ENCODE measurements at regions not wholly inside any gene's neighbourhood (a gene's known extent, or its start where the extent isn't known, plus 50 kb on each side); places are given as distances from the start of the nearest gene placed in this dataset.

DNA sequence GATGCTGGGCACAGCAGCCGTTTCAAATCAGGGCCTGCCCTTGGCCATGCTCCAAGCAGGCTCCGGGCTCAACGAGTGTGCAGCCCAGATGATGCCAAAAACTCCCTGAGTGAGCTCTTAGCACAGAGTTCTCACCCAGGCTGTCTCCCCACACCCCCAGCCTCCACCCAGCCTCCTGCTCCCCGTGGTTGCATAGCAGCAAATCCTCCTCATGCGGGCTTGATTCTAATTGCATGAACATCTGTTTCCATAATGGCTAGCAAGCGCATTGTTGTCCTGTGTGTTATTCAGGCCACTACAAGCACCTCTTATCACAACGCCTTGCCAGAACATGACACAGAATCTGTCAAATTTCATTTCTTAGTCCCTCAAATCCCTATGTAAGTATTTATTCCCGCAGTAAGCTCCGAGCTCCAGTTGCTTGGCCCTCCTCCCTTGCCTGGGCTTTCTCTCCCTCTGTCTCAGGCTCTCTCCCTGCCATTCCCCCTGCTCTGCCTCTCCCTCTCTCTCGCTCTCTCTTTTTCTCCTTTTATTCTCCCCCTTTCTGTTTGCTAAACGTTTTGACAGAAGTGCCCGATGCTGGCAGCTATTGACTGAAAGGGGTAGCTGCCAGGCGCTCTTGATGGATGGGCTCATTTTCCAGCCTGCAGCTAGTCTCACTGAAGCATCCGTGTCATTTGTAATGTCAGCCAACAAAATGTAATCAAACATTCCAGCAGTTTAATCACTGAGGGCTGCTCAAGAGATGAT lies 306.5 kb downstream of the IL20RB start:
- Histone ChIP-seq H3K27me3 (replicated peaks; ENCODE audit: insufficient read depth, low read depth, low read length, poor library complexity) (peaks cover 55% of the 10 kb centered on the region), H3K27ac (ENCODE audit: low read depth, low read length, poor library complexity, severe bottlenecking) (no peak overlapping the region), H3K9me3 (ENCODE audit: low read depth, low read length, poor library complexity, severe bottlenecking) (no peaks in the 10 kb centered on the region), H3K4me3 (ENCODE audit: low read depth, low read length, poor library complexity, severe bottlenecking) (no peak overlapping the region), H3K36me3 (ENCODE audit: insufficient read depth, low read length, poor library complexity, severe bottlenecking) (no peaks in the 10 kb centered on the region), H3K4me1 (ENCODE audit: insufficient read depth, low read length, poor library complexity, severe bottlenecking) (no peaks in the 10 kb centered on the region)
- TF ChIP-seq EZH2 (IDR thresholded peaks at IDR 0.05; ENCODE audit: borderline replicate concordance, low read depth, low read length, poor library complexity, severe bottlenecking): no peak
- TF ChIP-seq, protein P1, sequence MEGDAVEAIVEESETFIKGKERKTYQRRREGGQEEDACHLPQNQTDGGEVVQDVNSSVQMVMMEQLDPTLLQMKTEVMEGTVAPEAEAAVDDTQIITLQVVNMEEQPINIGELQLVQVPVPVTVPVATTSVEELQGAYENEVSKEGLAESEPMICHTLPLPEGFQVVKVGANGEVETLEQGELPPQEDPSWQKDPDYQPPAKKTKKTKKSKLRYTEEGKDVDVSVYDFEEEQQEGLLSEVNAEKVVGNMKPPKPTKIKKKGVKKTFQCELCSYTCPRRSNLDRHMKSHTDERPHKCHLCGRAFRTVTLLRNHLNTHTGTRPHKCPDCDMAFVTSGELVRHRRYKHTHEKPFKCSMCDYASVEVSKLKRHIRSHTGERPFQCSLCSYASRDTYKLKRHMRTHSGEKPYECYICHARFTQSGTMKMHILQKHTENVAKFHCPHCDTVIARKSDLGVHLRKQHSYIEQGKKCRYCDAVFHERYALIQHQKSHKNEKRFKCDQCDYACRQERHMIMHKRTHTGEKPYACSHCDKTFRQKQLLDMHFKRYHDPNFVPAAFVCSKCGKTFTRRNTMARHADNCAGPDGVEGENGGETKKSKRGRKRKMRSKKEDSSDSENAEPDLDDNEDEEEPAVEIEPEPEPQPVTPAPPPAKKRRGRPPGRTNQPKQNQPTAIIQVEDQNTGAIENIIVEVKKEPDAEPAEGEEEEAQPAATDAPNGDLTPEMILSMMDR (conservative IDR thresholded peaks at IDR 0.05; ENCODE audit: low read depth, low read length): no peak
- POLR2A ChIA-PET (ENCODE audit: low non-redundant PET): no interaction called here
- CTCF ChIA-PET: no interaction called here
- no TSS peak for BruUV-seq (replicated peaks)
- intact Hi-C loops (cut with micrococcal nuclease; ENCODE audit: unreplicated experiment): no loop called here
- DNase-seq (ENCODE audit: low spot score): no peak

DNA sequence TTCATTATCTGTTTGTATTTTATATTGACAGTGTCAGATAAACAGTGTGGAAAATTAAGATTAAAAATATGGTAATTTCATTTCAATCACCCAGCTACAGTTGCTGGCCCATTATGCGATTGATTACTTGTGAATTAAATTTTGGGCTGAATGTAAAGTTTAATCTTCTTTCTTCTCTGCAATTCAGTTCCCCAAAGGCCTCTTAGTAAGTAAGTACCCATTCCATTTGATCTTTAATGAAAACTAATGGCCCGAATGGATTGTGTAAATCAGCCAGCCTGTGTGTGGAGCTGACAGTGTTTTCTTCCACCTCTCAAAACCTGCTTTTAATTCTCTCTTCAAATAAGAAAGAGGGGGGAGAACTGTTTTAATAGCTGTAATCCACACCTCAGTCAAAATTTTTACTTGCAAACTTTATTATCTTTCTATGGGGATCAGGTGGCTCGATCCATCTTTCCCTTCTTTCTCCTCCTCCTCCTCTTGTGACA lies 307.1 kb downstream of the IL20RB start:
- Histone ChIP-seq H3K4me1 (ENCODE audit: insufficient read depth, low read length, poor library complexity, severe bottlenecking) (no peaks in the 10 kb centered on the region), H3K27ac (ENCODE audit: low read depth, low read length, poor library complexity, severe bottlenecking) (no peak overlapping the region), H3K36me3 (ENCODE audit: insufficient read depth, low read length, poor library complexity, severe bottlenecking) (no peaks in the 10 kb centered on the region), H3K27me3 (replicated peaks; ENCODE audit: insufficient read depth, low read depth, low read length, poor library complexity) (peaks cover 51% of the 10 kb centered on the region), H3K4me3 (ENCODE audit: low read depth, low read length, poor library complexity, severe bottlenecking) (no peak overlapping the region), H3K9me3 (ENCODE audit: low read depth, low read length, poor library complexity, severe bottlenecking) (no peaks in the 10 kb centered on the region)
- BruUV-seq (replicated peaks): no TSS peak
- TF ChIP-seq, protein P1 (conservative IDR thresholded peaks at IDR 0.05; ENCODE audit: low read depth, low read length): no peak
- no peak for TF ChIP-seq EZH2 (IDR thresholded peaks at IDR 0.05; ENCODE audit: borderline replicate concordance, low read depth, low read length, poor library complexity, severe bottlenecking)
- CTCF ChIA-PET: no interaction called here
- no peak for DNase-seq (ENCODE audit: low spot score)
- POLR2A ChIA-PET (ENCODE audit: low non-redundant PET): no interaction called here
- intact Hi-C loops (cut with micrococcal nuclease; ENCODE audit: unreplicated experiment): no loop called here

DNA sequence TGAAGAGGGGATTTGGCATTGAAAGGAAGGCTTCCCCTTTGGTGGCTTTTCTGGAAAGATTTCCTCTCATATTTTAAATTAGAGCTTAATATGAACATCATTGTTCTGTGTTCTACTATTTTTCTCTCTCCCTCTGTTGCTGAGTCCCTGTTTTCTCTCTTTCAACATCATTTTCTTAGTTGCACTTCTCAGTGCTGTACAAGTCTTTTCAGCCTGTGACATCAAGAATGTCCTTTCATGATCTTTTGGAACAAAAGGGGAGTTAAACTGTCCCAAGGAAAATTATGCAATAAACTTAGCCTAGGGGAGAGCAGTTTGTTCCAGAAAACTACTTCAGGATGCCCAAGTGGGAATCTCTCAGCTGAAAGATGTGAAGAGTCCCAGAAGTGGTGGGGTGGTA lies 325.1 kb downstream of the IL20RB start:
- no peak overlapping the region for H3K4me3 ChIP-seq (ENCODE audit: low read depth, low read length, poor library complexity, severe bottlenecking)
- DNase-seq (ENCODE audit: low spot score): no peak
- intact Hi-C loops (cut with micrococcal nuclease; ENCODE audit: unreplicated experiment): no loop called here
- H3K27ac ChIP-seq (ENCODE audit: low read depth, low read length, poor library complexity, severe bottlenecking): no peak overlapping the region
- POLR2A ChIA-PET (ENCODE audit: low non-redundant PET): no interaction called here
- CTCF ChIA-PET: no interaction called here
- no peaks in the 10 kb centered on the region for H3K9me3 ChIP-seq (ENCODE audit: low read depth, low read length, poor library complexity, severe bottlenecking)
- BruUV-seq (replicated peaks): no TSS peak
- no peak for TF ChIP-seq EZH2 (IDR thresholded peaks at IDR 0.05; ENCODE audit: borderline replicate concordance, low read depth, low read length, poor library complexity, severe bottlenecking)
- TF ChIP-seq, protein P1 (conservative IDR thresholded peaks at IDR 0.05; ENCODE audit: low read depth, low read length): no peak
- H3K27me3 ChIP-seq (replicated peaks; ENCODE audit: insufficient read depth, low read depth, low read length, poor library complexity): peaks cover 27% of the 10 kb centered on the region
- H3K36me3 ChIP-seq (ENCODE audit: insufficient read depth, low read length, poor library complexity, severe bottlenecking): no peaks in the 10 kb centered on the region
- H3K4me1 ChIP-seq (ENCODE audit: insufficient read depth, low read length, poor library complexity, severe bottlenecking): no peaks in the 10 kb centered on the region

Measured in A673 (cell line).